ENCODE measurements at regions not wholly inside any gene's neighbourhood (a gene's known extent, or its start where the extent isn't known, plus 50 kb on each side); places are given as distances from the start of the nearest gene placed in this dataset.

DNA sequence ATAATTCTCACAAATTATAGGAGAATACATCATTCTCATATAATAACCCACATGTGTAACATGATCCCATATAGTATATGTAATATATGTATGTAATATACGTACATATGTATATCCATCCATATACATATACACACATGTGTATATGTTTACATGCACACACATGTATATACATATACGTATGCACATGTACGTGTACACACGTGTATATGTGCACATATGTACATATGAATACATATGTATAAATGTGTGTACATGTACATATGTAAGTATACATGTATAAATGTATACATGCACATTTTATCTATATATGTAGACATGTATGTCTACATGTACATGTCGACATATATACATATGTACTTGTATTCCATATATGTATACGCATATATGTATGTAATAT lies 288.8 kb downstream of the NPIPA8 start:
- no peak for TF ChIP-seq POLR2A (IDR thresholded peaks at IDR 0.05)
- TF ChIP-seq, protein P1, sequence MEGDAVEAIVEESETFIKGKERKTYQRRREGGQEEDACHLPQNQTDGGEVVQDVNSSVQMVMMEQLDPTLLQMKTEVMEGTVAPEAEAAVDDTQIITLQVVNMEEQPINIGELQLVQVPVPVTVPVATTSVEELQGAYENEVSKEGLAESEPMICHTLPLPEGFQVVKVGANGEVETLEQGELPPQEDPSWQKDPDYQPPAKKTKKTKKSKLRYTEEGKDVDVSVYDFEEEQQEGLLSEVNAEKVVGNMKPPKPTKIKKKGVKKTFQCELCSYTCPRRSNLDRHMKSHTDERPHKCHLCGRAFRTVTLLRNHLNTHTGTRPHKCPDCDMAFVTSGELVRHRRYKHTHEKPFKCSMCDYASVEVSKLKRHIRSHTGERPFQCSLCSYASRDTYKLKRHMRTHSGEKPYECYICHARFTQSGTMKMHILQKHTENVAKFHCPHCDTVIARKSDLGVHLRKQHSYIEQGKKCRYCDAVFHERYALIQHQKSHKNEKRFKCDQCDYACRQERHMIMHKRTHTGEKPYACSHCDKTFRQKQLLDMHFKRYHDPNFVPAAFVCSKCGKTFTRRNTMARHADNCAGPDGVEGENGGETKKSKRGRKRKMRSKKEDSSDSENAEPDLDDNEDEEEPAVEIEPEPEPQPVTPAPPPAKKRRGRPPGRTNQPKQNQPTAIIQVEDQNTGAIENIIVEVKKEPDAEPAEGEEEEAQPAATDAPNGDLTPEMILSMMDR (IDR thresholded peaks at IDR 0.05 in 4 of 5, conservative IDR thresholded peaks at IDR 0.05 in 1 of 5) = no peak
